ENCODE measurements at regions not wholly inside any gene's neighbourhood (a gene's known extent, or its start where the extent isn't known, plus 50 kb on each side); places are given as distances from the start of the nearest gene placed in this dataset.

DNA sequence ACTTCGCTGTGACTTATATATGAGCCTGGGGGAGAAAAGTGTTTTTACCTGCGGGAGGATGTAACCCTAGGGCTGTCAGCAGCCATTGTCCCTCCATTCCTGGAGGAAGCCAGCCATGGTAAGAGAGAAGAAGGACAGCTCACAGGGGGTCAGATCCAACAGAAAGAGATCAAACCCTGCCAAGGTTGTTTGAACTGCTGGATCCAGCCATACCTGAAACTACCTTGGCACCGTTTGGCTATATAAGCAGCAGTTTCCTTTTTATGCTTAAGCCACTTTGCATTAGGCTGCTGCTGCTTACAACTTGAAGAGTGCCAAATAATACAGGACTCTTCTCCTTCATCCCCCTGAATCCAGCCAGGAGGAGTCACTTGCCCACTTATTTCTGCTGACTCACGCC lies 205.5 kb downstream of the PHETA1 start:
- Histone ChIP-seq H3K27ac (ENCODE audit: low read depth, low read length) (no peak overlapping the region), H3K36me3 (ENCODE audit: control insufficient read depth in 2 of 4, insufficient read depth in 4 of 4, low read length in 3 of 4) (no peaks in the 10 kb centered on the region), H2BK5ac (ENCODE audit: low read depth, low read length) (no peak overlapping the region), H3K4me1 (replicated peaks in 1 of 4; ENCODE audit: control insufficient read depth in 3 of 4, insufficient read depth in 4 of 4, low read length in 3 of 4) (peaks cover 0 to 14% (median 10%) of the 10 kb centered on the region in 4 experiments; a peak in 6 of 7 replicates), H2AK5ac (ENCODE audit: low read depth, low read length) (no peak overlapping the region), H4K20me1 (replicated peaks in 1 of 2; ENCODE audit: control insufficient read depth in 1 of 2, insufficient read depth in 2 of 2, low read length in 2 of 2) (peaks cover 3 to 5% of the 10 kb centered on the region in 2 experiments), H3K9ac (replicated peaks in 1 of 4; ENCODE audit: extremely low read depth in 1 of 4, low read depth in 3 of 4, low read length in 3 of 4) (no peak overlapping the region), H2BK120ac (replicated peaks; ENCODE audit: low read depth, low read length) (no peak overlapping the region), H4K5ac (ENCODE audit: insufficient read length, low read depth, low read length) (no peak overlapping the region), H3K79me1 (ENCODE audit: low read depth, low read length) (0 out of 2 replicates have a peak, but pooled peaks cover 3% of the 10 kb centered on the region), H3K4me3 (ENCODE audit: extremely low read depth in 1 of 4, insufficient read depth in 2 of 4, low read depth in 3 of 4, low read length in 4 of 4) (no peak overlapping the region), H3K27me3 (replicated peaks in 1 of 4; ENCODE audit: control insufficient read depth in 3 of 4, extremely low read depth in 1 of 4, insufficient read depth in 3 of 4, low read length in 3 of 4) (no peaks in the 10 kb centered on the region), H2BK20ac (ENCODE audit: low read length) (no peak overlapping the region), H2BK15ac (ENCODE audit: low read length) (no peak overlapping the region), H3K23ac (ENCODE audit: insufficient read length) (no peak overlapping the region), H2AFZ (ENCODE audit: low read length) (no peak overlapping the region), H3K4me2 (ENCODE audit: insufficient read depth in 1 of 2, low read depth in 2 of 2, low read length in 2 of 2) (no peak overlapping the region), H3K4ac (replicated peaks; ENCODE audit: insufficient read length, low read depth, low read length) (no peak overlapping the region), H2BK12ac (ENCODE audit: low read depth, low read length) (no peak overlapping the region), H4K8ac (ENCODE audit: extremely low read depth, insufficient read depth, low read length) (no peak overlapping the region), H3K23me2 (ENCODE audit: low read depth, low read length) (peaks cover 1% of the 10 kb centered on the region; the same call in 1 of the 2 replicates), H4K91ac (replicated peaks; ENCODE audit: insufficient read length, low read length) (no peak overlapping the region), H3K14ac (ENCODE audit: insufficient read length) (no peak overlapping the region), H3K9me3 (ENCODE audit: insufficient read depth in 2 of 2, low read depth in 1 of 2, low read length in 1 of 2) (no peaks in the 10 kb centered on the region), H3K56ac (replicated peaks; ENCODE audit: insufficient read length, low read depth, low read length) (no peak overlapping the region), H3K79me2 (ENCODE audit: control insufficient read depth in 1 of 2, insufficient read depth in 2 of 2, low read length in 2 of 2) (no peaks in the 10 kb centered on the region), H3K18ac (ENCODE audit: extremely low read depth, low read length) (no peak overlapping the region)
- 91% methylated on average over 4 of the region's 4 CpGs; no CpG with 5 or more reads in 1 of the 2 experiments for WGBS, 2 experiments (ENCODE audit: extremely low coverage in 1 of 2, insufficient coverage in 1 of 2, insufficient read length in 1 of 2, insufficient replicate concordance in 2 of 2, low coverage in 1 of 2, low lambda C conversion rate in 2 of 2, missing lambda C conversion rate in 1 of 2)
- FAIRE-seq (no peak), DNase-seq (ENCODE audit: low read depth in 1 of 2, low spot score in 2 of 2) (no peak)
- TF ChIP-seq NANOG (IDR thresholded peaks at IDR 0.05; ENCODE audit: insufficient read depth, low read depth, low read length, poor library complexity, severe bottlenecking) = no peak
- no peak for TF ChIP-seq CREB1 (IDR thresholded peaks at IDR 0.05)
- no peak for TF ChIP-seq JUND (IDR thresholded peaks at IDR 0.05; ENCODE audit: low read length)
- CTCF ChIA-PET (ENCODE audit: partially characterized antibody) = interaction anchor here (1.0 kb wide), 1 partner anchor 268 kb away, joined by 5 read pairs; no protein-coding TSS in a partner anchor
- POLR2A ChIA-PET (ENCODE audit: partially characterized antibody) = no interaction called here
